GM10248 (cell line): ENCODE measurements at regions not wholly inside any gene's neighbourhood (a gene's known extent, or its start where the extent isn't known, plus 50 kb on each side); places are given as distances from the start of the nearest gene placed in this dataset.
"Not testable (repeated sequence)": the region's sequence is repeated elsewhere in the genome, so short reads cannot be mapped to it uniquely, and the experiment has no call there.

Experiments
- CTCF ChIA-PET: fragments of 300-600 bp; sonication (Branson Sonifier 250); formaldehyde crosslinking; extraction: SDS; loops from one replicate; lab custom pipeline; 2021; ENCODE audit warnings: antibody characterized with exemption; lab: Yijun Ruan, JAX
- POLR2A ChIA-PET: fragments of 350-650 bp; sonication (Branson Sonifier 250); formaldehyde crosslinking; extraction: SDS; loops from one replicate; lab custom pipeline; 2020; ENCODE audit warnings: antibody characterized with exemption; lab: Yijun Ruan, JAX
- DNase-seq: peaks from one replicate; pipeline ENCODE4 v3.0.0; 2012; ENCODE audit errors: extremely low spot score
- CTCF ChIP-seq: IDR thresholded peaks from 2 replicates; pipeline ENCODE4 v1.5.1; 2012; ENCODE audit warnings: mild to moderate bottlenecking, low read depth; ENCODE audit errors: extremely low read depth, missing control alignments, control extremely low read depth

DNA sequence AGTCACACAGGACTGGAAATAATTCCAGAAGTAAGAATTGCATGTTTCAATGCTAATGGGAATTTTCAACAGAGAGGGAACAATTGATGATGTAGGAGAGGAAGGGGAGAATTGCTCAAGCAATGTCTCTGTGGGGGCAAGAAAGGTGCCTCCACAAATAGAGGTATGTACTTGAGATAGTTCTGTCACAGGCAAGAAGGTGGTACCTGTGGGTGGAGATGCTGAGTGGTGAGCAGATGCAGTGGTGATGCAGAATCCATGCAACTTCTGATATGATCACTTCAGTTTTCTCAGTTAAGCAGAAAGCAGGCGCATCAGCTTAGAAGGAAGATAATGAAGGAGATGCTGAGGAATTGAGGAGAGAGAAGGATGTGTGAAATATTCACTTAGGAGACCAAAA lies 55.1 kb upstream of the SEC24B start:
- ChIA-PET POLR2A (no interaction called here), CTCF (no interaction called here)
- DNase-seq = no peak
- no peak for TF ChIP-seq CTCF

DNA sequence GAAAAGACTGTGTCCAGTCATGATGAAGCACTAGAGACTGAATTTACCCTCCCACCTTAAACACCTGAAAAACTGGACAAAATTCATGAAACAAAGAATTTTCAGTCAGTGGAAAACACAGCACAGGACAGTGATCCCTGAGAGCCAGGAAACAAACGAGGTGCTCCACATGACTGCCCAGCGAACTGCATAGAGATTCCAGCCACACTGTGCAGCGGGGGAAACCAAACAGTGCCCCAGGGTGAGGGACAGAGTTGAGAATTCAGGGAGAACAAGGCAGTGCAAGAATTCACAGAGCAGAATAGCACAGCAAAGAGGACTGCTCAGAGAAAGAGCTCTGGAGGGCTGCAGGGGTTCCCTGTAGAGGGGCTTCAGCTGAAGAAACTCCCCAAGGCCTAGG lies 55.5 kb upstream of the SEC24B start:
- no peak for DNase-seq
- POLR2A ChIA-PET = no interaction called here
- CTCF ChIA-PET = no interaction called here
- TF ChIP-seq CTCF = no peak

- no peak for TF ChIP-seq CTCF
- DNase-seq = no peak
- ChIA-PET CTCF (interaction anchor here (0.8 to 1.6 kb wide), 2 partner anchors 13 to 121 kb away, joined by 3 to 8 read pairs; no protein-coding TSS in a partner anchor), POLR2A (no interaction called here)
Measured at GRCh38 chr4:109375778-109376414, 57.7 kb upstream of the SEC24B start.

GRCh38 chr4:109368661-109369060 lies 65.0 kb upstream of the SEC24B start:
- TF ChIP-seq CTCF = no peak
- CTCF ChIA-PET = no interaction called here
- DNase-seq = no peak
- POLR2A ChIA-PET = no interaction called here

DNA sequence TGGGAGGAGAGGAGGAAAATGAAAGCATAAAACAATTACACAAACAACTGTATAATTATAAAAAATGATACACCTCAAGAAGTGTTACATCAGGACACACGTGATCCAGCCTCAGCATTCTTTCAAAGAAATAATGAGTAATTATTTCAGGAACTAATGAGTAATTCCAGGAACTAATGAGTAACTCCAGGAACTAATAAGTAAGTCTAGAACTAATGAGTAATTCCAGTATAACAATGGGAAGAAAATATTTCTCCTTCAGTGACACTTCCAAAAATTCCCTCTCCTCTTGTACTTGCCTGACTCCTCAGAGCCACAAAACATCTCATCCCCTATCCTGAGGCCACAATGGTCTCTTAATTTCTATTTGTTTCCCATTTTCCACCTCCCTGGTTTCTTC lies 63.5 kb upstream of the COL25A1 start:
- ChIA-PET POLR2A (no interaction called here), CTCF (no interaction called here)
- DNase-seq = no peak
- TF ChIP-seq CTCF = no peak

DNA sequence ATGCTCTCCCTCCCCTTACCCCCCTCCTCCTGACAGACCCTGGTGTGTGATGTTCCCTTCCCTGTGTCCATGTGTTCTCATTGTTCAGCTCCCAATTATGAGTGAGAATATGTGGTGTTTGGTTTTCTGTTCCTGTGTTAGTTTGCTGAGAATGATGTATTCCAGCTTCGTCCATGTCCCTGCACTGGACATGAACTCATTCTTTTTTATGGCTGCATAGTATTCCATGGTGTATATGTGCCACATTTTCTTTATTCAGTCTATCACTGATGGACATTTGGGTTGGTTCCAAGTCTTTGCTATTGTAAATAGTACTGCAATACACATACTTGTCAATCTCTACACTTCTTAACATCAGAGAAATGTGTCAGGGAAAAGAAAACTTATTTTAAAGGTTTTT lies 62.8 kb upstream of the COL25A1 start:
- DNase-seq, POLR2A ChIA-PET, CTCF ChIA-PET: not testable (repeated sequence)

DNA sequence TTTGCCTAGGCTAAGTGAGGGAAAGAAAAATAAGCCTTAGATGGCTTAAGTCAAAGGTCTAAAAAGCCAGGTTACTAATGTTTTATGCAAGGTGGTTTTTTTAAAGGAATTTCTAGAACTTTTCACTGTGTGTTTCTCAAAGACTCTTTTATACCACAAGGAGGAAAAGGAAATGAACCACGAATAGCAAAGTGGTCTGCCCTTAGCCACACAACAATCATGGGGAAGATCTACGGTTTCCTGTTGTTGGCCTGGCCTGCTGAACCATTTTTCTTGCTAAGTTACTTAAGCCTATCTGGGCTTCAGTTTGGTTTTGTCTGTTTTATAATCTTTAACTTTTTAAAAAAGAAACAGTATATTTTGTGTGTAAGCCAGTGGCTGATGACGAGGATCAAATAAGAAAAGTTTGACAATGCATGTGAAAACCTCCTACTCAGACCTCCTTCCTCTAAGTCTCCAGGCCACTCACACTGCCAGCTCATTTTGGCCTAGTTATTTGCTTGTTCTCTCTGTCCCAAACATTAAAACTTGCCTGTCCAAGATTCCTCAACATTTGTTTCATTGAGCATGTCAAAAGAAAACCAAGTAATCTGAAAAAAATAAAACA lies 56.7 kb upstream of the COL25A1 start:
- ChIA-PET CTCF (no interaction called here), POLR2A (interaction anchor here (0.7 kb wide), 1 partner anchor 1284 kb away, joined by 3 read pairs; no protein-coding TSS in a partner anchor)

More for the DNA sequence above, 56.7 kb upstream of the COL25A1 start:
- DNase-seq = no peak
- TF ChIP-seq CTCF = no peak
